ENCODE measurements at regions not wholly inside any gene's neighbourhood (a gene's known extent, or its start where the extent isn't known, plus 50 kb on each side); places are given as distances from the start of the nearest gene placed in this dataset.

- peaks cover 13% of the 10 kb centered on the region for H3K27me3 Mint-ChIP-seq
- peaks cover 17% of the 10 kb centered on the region for H3K9me3 Mint-ChIP-seq
- no peaks in the 10 kb centered on the region for H3K36me3 Mint-ChIP-seq (ENCODE audit: low read depth)
- H3K4me1 Mint-ChIP-seq (ENCODE audit: low read depth) = no peaks in the 10 kb centered on the region
- no peak overlapping the region for H3K4me3 Mint-ChIP-seq
- intact Hi-C loops (cut with micrococcal nuclease) = no loop called here
- H3K27ac Mint-ChIP-seq = no peak overlapping the region
Measured at GRCh38 chr6:170069611-170070010, 221.3 kb downstream of the DLL1 start.

GRCh38 chr6:170068496-170068895 is 222.4 kb downstream of the DLL1 start:
- intact Hi-C loops (cut with micrococcal nuclease) = no loop called here
- H3K27me3 Mint-ChIP-seq = peaks cover 15% of the 10 kb centered on the region
- H3K27ac Mint-ChIP-seq = no peak overlapping the region
- no peaks in the 10 kb centered on the region for H3K36me3 Mint-ChIP-seq (ENCODE audit: low read depth)
- H3K4me1 Mint-ChIP-seq (ENCODE audit: low read depth) = no peaks in the 10 kb centered on the region
- H3K9me3 Mint-ChIP-seq = peaks cover 17% of the 10 kb centered on the region
- H3K4me3 Mint-ChIP-seq = no peak overlapping the region

GRCh38 chr6:170067923-170068360 is 222.9 kb downstream of the DLL1 start:
- Mint-ChIP-seq H3K4me3 (no peak overlapping the region), H3K4me1 (ENCODE audit: low read depth) (no peaks in the 10 kb centered on the region), H3K9me3 (peaks cover 17% of the 10 kb centered on the region), H3K27me3 (peaks cover 15% of the 10 kb centered on the region), H3K36me3 (ENCODE audit: low read depth) (no peaks in the 10 kb centered on the region), H3K27ac (no peak overlapping the region)
- intact Hi-C loops (cut with micrococcal nuclease) = no loop called here

GRCh38 chr6:170067181-170067641 is 223.7 kb downstream of the DLL1 start:
- H3K4me1 Mint-ChIP-seq (ENCODE audit: low read depth) = no peaks in the 10 kb centered on the region
- no peaks in the 10 kb centered on the region for H3K36me3 Mint-ChIP-seq (ENCODE audit: low read depth)
- H3K9me3 Mint-ChIP-seq = peaks cover 17% of the 10 kb centered on the region
- H3K27ac Mint-ChIP-seq = no peak overlapping the region
- H3K4me3 Mint-ChIP-seq = no peak overlapping the region
- peaks cover 15% of the 10 kb centered on the region for H3K27me3 Mint-ChIP-seq
- intact Hi-C loops (cut with micrococcal nuclease) = no loop called here

- Mint-ChIP-seq H3K4me3 (no peak overlapping the region), H3K36me3 (ENCODE audit: low read depth) (no peaks in the 10 kb centered on the region)
Measured at GRCh38 chr6:170066679-170067078, 224.2 kb downstream of the DLL1 start.

GRCh38 chr6:170063851-170064602 is 226.9 kb downstream of the DLL1 start:
- Mint-ChIP-seq H3K27me3 (peaks cover 12% of the 10 kb centered on the region), H3K9me3 (peaks cover 3% of the 10 kb centered on the region), H3K4me3 (no peak overlapping the region), H3K27ac (no peak overlapping the region), H3K4me1 (ENCODE audit: low read depth) (no peaks in the 10 kb centered on the region), H3K36me3 (ENCODE audit: low read depth) (no peaks in the 10 kb centered on the region)
- intact Hi-C loops (cut with micrococcal nuclease) = no loop called here

More at GRCh38 chr6:170066679-170067078, 224.2 kb downstream of the DLL1 start:
- Mint-ChIP-seq H3K9me3 (peaks cover 17% of the 10 kb centered on the region), H3K27ac (no peak overlapping the region), H3K4me1 (ENCODE audit: low read depth) (no peaks in the 10 kb centered on the region), H3K27me3 (peaks cover 14% of the 10 kb centered on the region)
- intact Hi-C loops (cut with micrococcal nuclease) = no loop called here

GRCh38 chr6:170063431-170063830 is 227.4 kb downstream of the DLL1 start:
- no peaks in the 10 kb centered on the region for H3K4me1 Mint-ChIP-seq (ENCODE audit: low read depth)
- peaks cover 12% of the 10 kb centered on the region for H3K27me3 Mint-ChIP-seq

GRCh38 chr6:170062915-170063241 is 228.0 kb downstream of the DLL1 start:
- Mint-ChIP-seq H3K27ac (no peak overlapping the region), H3K27me3 (peaks cover 15% of the 10 kb centered on the region)
- intact Hi-C loops (cut with micrococcal nuclease) = no loop called here

More at GRCh38 chr6:170063431-170063830, 227.4 kb downstream of the DLL1 start:
- intact Hi-C loops (cut with micrococcal nuclease) = no loop called here
- no peaks in the 10 kb centered on the region for H3K9me3 Mint-ChIP-seq
- H3K27ac Mint-ChIP-seq = no peak overlapping the region
- H3K4me3 Mint-ChIP-seq = no peak overlapping the region
- no peaks in the 10 kb centered on the region for H3K36me3 Mint-ChIP-seq (ENCODE audit: low read depth)

GRCh38 chr6:170062209-170062914 is 228.5 kb downstream of the DLL1 start:
- H3K4me1 Mint-ChIP-seq (ENCODE audit: low read depth) = no peaks in the 10 kb centered on the region
- intact Hi-C loops (cut with micrococcal nuclease) = no loop called here
- no peak overlapping the region for H3K27ac Mint-ChIP-seq
- no peaks in the 10 kb centered on the region for H3K36me3 Mint-ChIP-seq (ENCODE audit: low read depth)
- peaks cover 16% of the 10 kb centered on the region for H3K27me3 Mint-ChIP-seq
- H3K9me3 Mint-ChIP-seq = no peaks in the 10 kb centered on the region
- H3K4me3 Mint-ChIP-seq = no peak overlapping the region

More at GRCh38 chr6:170062915-170063241, 228.0 kb downstream of the DLL1 start:
- Mint-ChIP-seq H3K4me1 (ENCODE audit: low read depth) (no peaks in the 10 kb centered on the region), H3K36me3 (ENCODE audit: low read depth) (no peaks in the 10 kb centered on the region), H3K9me3 (no peaks in the 10 kb centered on the region), H3K4me3 (no peak overlapping the region)

GRCh38 chr6:170058878-170059485 is 231.9 kb downstream of the DLL1 start:
- intact Hi-C loops (cut with micrococcal nuclease) = no loop called here
- H3K27me3 Mint-ChIP-seq = peaks cover 15% of the 10 kb centered on the region
- no peaks in the 10 kb centered on the region for H3K36me3 Mint-ChIP-seq (ENCODE audit: low read depth)
- H3K27ac Mint-ChIP-seq = no peak overlapping the region
- no peak overlapping the region for H3K4me3 Mint-ChIP-seq
- peaks cover 11% of the 10 kb centered on the region for H3K4me1 Mint-ChIP-seq (ENCODE audit: low read depth)
- H3K9me3 Mint-ChIP-seq = no peaks in the 10 kb centered on the region

- no peaks in the 10 kb centered on the region for H3K9me3 Mint-ChIP-seq
- intact Hi-C loops (cut with micrococcal nuclease) = no loop called here
- H3K36me3 Mint-ChIP-seq (ENCODE audit: low read depth) = no peaks in the 10 kb centered on the region
- H3K27ac Mint-ChIP-seq = no peak overlapping the region
- peaks cover 11% of the 10 kb centered on the region for H3K4me1 Mint-ChIP-seq (ENCODE audit: low read depth)
- peaks cover 15% of the 10 kb centered on the region for H3K27me3 Mint-ChIP-seq
- no peak overlapping the region for H3K4me3 Mint-ChIP-seq
Measured at GRCh38 chr6:170057961-170058877, 232.7 kb downstream of the DLL1 start.

GRCh38 chr6:170057034-170057734 is 233.7 kb downstream of the DLL1 start:
- no peaks in the 10 kb centered on the region for H3K36me3 Mint-ChIP-seq (ENCODE audit: low read depth)
- H3K4me1 Mint-ChIP-seq (ENCODE audit: low read depth) = peaks cover 11% of the 10 kb centered on the region
- intact Hi-C loops (cut with micrococcal nuclease) = no loop called here
- no peaks in the 10 kb centered on the region for H3K9me3 Mint-ChIP-seq
- no peak overlapping the region for H3K27ac Mint-ChIP-seq
- H3K4me3 Mint-ChIP-seq = no peak overlapping the region
- H3K27me3 Mint-ChIP-seq = peaks cover 18% of the 10 kb centered on the region

- Mint-ChIP-seq H3K36me3 (ENCODE audit: low read depth) (no peaks in the 10 kb centered on the region), H3K9me3 (no peaks in the 10 kb centered on the region), H3K4me3 (no peak overlapping the region), H3K27me3 (peaks cover 18% of the 10 kb centered on the region), H3K27ac (no peak overlapping the region), H3K4me1 (ENCODE audit: low read depth) (peaks cover 11% of the 10 kb centered on the region)
- intact Hi-C loops (cut with micrococcal nuclease) = no loop called here
Measured at GRCh38 chr6:170056278-170056711, 234.6 kb downstream of the DLL1 start.
